GM18951 (cell line): ENCODE measurements at regions not wholly inside any gene's neighbourhood (a gene's known extent, or its start where the extent isn't known, plus 50 kb on each side); places are given as distances from the start of the nearest gene placed in this dataset.
"Not testable (repeated sequence)": the region's sequence is repeated elsewhere in the genome, so short reads cannot be mapped to it uniquely, and the experiment has no call there.

Experiments used
- POLR2A ChIP-seq: IDR thresholded peaks from 4 replicates; pipeline ENCODE4 v1.6.1; 2011; ENCODE audit warnings: mild to moderate bottlenecking; ENCODE audit not compliant: insufficient read length, insufficient read depth; ENCODE audit errors: extremely low read depth
- in situ Hi-C: fragments of 300-500 bp; cut with MboI; formaldehyde crosslinking; loops from one replicate; pipeline ENCODE4 v1.12.0; 2022; ENCODE audit warnings: low sequenced_read_pairs, mixed read lengths, inconsistent platforms; ENCODE audit not compliant: unreplicated experiment

- no peak for TF ChIP-seq POLR2A
- in situ Hi-C loops = no loop called here
Measured at GRCh38 chr14:55773984-55774545, 194.1 kb downstream of the KTN1 start.

DNA sequence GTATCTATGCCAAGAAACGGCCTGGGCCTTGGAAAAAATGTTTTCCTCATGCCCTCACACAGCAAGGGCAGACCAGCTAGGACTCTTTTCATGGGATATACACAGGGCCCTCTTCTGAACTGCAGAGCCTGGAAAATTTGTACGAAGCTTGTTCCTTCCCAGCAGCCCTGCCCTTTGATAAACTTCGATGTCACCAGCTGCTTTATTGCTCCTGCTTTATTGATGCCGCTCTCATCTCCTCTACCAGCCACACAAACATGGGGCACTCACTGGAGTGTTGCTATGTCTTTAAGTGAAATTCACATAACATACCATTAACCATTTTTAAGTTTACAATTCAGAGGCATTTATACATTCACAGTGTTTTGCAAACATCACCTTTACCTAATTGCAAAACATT is 197.9 kb downstream of the KTN1 start:
- TF ChIP-seq POLR2A = no peak
- in situ Hi-C loops = no loop called here

GRCh38 chr14:55780156-55780946 is 200.3 kb downstream of the KTN1 start:
- TF ChIP-seq POLR2A = no peak
- in situ Hi-C loops = no loop called here

DNA sequence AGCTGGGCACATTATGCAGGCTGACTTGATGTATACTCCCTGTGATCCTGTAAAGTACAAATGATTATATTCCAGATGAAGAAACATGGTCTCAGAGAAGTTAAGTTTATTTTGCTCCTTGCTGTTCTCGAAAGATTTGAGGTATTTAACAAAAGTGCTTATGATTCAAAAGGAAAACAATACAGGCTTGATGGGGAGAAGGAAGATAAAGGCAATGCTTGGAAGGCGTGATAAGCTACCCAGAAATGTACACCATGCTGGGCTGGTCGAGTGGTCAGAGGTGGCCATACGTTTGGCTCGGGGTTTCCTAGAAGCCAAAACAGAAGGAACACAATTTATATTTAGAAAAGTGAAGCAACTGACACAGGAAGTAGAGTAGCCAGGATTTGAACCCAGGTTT is 201.0 kb downstream of the KTN1 start:
- in situ Hi-C loops = no loop called here
- TF ChIP-seq POLR2A = no peak

- in situ Hi-C loops = no loop called here
Measured at GRCh38 chr14:55782166-55782565, 202.2 kb downstream of the KTN1 start.

DNA sequence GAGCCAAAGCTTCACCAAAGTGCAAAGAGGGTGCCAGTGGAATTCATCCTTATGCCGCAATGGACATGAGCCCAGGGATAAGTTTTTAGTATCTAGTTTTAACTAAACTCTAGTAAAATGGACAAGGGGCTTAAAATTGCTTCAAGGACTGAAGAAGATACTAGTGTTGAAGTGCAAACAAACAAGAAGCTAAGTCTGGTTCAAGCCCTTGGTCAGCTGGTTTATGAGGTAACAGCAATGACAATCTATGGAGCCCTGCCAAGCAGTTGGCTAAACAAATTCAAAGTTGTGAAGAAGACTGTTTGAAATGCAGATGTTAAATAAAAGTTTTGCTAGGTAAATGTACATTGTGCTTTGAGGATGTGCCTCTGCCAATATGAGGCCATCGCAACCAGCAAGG is 209.4 kb downstream of the KTN1 start:
- no peak for TF ChIP-seq POLR2A
- in situ Hi-C loops = no loop called here

More at GRCh38 chr14:55782166-55782565, 202.2 kb downstream of the KTN1 start:
- no peak for TF ChIP-seq POLR2A

DNA sequence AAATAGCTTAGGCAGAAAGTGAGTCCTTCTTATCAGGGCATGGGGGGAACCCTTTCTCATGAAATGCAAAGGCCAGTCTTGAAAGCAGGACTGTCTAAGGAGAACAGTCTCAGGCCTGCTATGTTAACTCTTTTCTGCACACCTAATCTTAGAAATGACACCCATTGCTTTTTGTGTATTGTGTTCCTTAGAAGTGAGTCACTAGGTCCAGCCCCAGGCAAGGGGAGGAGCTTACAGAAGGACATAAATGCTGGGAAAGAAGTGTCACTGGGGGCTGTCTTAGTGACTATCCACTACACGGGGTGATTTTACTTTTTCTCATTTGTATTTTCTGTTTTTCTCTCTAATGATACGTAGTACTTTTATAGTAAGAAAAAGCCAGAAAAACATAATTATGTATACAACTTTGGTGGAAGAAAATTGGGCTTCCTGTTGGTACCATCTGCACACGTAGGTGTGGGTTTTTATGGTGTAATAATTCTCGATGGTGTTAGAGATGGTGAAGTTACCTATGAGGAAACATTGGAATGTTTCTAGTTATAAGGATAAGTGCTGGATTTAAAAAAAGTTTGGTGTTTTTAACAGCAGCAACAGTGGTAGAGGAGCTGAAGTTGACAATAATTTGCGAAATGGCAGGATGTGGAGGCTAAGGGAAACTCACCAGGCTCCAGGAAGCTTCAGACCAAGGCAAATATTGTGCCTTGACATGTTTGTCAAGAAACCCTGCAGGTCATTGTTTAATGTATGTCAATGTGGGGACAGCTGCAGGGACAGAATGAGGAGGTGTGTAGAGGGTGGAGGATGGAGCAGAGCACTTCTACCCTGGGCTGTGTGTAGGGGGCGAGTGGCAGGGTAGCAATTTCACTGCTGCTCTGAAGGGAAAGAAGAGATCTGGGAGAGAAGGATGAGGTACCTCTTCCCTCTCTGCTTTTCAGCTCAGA is 214.9 kb downstream of the KTN1 start:
- no peak for TF ChIP-seq POLR2A
- in situ Hi-C loops = no loop called here

- in situ Hi-C loops = not testable (repeated sequence)
Measured at GRCh38 chr14:55796513-55796912, 216.5 kb downstream of the KTN1 start.

DNA sequence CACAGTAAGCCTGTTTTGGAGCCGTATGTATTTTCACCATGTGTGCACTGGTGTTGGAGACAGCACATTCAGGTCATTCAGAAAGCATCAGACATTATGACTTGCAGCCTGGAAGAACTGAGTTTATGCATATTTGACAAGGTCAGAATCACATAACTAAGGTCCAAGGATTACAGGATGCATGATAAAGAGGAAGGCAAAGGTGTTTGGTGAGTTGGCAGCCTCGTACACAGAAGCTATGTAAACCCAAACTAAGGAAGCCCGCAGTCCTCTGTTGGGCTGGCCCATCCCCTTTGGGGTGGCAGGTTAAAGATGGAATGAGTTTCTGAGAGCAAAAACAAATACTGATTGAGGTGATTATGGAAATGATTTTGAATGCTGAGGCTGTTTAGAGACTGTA is 218.4 kb downstream of the KTN1 start:
- no peak for TF ChIP-seq POLR2A
- in situ Hi-C loops = no loop called here

DNA sequence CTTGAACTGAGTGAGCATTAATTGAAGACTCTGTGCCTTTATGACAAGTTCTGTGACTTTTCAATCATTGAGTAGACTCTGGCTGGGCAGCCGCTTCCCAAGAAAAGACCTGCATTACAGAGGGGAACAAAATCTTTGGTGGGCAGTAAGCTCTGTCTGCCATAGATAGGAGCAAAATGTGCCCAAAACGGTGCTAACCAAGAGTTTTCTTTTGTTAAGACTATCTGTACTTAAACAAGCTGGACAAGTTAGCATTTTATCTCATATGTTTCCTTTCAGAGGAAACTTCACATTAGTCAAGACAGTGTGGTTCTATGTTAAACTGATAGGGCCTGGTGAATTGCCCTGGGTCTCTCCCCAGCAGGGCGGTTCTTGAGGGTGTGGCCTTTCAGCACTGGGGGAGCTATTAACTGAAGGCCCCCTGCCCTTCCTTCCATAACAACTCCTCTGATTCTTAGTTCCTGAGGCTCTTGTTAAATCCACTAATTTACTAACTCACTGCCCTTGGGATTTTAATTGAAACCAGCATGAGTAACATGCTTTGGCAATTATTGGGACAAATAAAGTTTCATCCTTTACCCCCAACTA is 219.6 kb downstream of the KTN1 start:
- in situ Hi-C loops = no loop called here
- no peak for TF ChIP-seq POLR2A

GRCh38 chr14:55800156-55800785 is 220.3 kb downstream of the KTN1 start:
- in situ Hi-C loops = no loop called here
- no peak for TF ChIP-seq POLR2A

DNA sequence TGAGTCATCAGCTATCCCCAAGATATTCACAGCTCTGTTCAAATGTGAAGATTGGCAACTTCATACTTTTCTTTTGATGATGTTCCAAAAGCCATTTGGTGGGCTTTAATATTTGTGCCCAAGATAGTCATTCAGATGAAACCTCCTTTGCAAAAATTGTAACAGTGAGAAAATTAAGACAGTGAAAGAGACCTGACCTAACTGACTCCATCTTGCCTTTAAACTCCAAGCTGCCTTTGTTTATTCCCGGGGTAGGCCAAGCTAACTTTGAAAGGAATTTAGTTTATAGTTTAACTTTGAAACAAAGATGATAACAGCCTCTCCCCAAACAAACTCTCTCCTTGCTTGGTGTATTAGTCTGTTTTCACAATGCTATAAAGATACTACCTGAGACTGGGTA is 221.1 kb downstream of the KTN1 start:
- TF ChIP-seq POLR2A = no peak
- in situ Hi-C loops = no loop called here
